PC-3 (cell line): ENCODE measurements at regions not wholly inside any gene's neighbourhood (a gene's known extent, or its start where the extent isn't known, plus 50 kb on each side); places are given as distances from the start of the nearest gene placed in this dataset.

Source experiments
- EZH2 ChIP-seq: fragments of 300-600 bp; sonication (generic); IDR thresholded peaks from one replicate; pipeline ENCODE4 v1.6.1; 2017; ENCODE audit warnings: antibody characterized with exemption, mild to moderate bottlenecking, low read length; ENCODE audit not compliant: unreplicated experiment
- EZH2phosphoT487 ChIP-seq: fragments of 300-600 bp; sonication (generic); IDR thresholded peaks from 2 replicates; pipeline ENCODE4 v1.6.1; 2018; ENCODE audit warnings: mild to moderate bottlenecking, antibody characterized with exemption, low read length, borderline replicate concordance
- TF ChIP-seq, protein P1 (sequence below): fragments of 300-600 bp; sonication (generic); conservative IDR thresholded peaks from 2 replicates; pipeline ENCODE4 v1.5.1; 2017; ENCODE audit warnings: antibody characterized with exemption, low read depth, mild to moderate bottlenecking, low read length

DNA sequence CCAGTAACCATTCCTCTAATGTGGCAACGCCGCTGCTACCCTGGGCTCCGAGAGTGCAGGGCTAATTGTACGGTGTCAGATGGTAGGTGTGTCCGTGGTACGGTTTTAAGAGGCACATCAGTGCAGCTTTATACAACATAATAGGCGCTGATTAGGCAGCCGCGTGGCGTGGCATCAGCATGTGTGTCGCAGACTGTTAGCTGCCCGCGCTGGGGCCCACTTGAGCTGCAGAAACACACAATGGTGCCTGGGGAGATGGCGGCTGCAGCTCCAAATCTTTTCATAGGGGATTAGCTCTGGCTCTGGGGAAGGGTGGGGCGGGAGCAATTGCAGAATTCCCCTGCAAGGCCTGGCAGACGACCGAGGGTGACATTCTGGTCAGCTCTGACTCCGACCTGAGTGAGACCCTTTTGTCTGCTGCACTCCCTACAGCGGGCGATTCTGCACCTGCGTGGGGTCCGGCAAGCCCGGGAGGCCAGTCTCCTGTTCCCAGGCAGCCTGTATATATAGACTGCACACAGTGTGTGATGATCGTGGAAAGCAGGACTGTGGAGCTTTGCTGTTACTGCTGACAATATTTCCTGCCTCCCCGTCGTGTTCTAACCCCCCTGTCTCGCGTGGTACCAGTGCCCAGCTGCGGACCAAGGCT, 722.7 kb upstream of the CELF2 start:
- no peak for TF ChIP-seq EZH2
- TF ChIP-seq, protein P1, sequence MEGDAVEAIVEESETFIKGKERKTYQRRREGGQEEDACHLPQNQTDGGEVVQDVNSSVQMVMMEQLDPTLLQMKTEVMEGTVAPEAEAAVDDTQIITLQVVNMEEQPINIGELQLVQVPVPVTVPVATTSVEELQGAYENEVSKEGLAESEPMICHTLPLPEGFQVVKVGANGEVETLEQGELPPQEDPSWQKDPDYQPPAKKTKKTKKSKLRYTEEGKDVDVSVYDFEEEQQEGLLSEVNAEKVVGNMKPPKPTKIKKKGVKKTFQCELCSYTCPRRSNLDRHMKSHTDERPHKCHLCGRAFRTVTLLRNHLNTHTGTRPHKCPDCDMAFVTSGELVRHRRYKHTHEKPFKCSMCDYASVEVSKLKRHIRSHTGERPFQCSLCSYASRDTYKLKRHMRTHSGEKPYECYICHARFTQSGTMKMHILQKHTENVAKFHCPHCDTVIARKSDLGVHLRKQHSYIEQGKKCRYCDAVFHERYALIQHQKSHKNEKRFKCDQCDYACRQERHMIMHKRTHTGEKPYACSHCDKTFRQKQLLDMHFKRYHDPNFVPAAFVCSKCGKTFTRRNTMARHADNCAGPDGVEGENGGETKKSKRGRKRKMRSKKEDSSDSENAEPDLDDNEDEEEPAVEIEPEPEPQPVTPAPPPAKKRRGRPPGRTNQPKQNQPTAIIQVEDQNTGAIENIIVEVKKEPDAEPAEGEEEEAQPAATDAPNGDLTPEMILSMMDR, result no peak
- TF ChIP-seq EZH2phosphoT487, result no peak
